B cell (primary cell): ENCODE measurements at regions not wholly inside any gene's neighbourhood (a gene's known extent, or its start where the extent isn't known, plus 50 kb on each side); places are given as distances from the start of the nearest gene placed in this dataset.

ENCODE experiments used
- ATAC-seq: fragments of 200-7000 bp; cut with Tn5 transposase; one replicate; pipeline ENCODE4 v1.10.0; 2021; ENCODE audit warnings: low read depth, mild to moderate bottlenecking, moderate number of reproducible peaks, moderate library complexity
- CTCF ChIA-PET: fragments of 350-600 bp; sonication (Branson Sonifier 250); formaldehyde crosslinking; loops from one replicate; lab custom pipeline; 2021; ENCODE audit warnings: antibody characterized with exemption, inconsistent platforms; lab: Charles Lee
- POLR2A ChIA-PET: fragments of 350-600 bp; sonication (Branson Sonifier 250); formaldehyde crosslinking; loops from one replicate; lab custom pipeline; 2021; ENCODE audit warnings: antibody characterized with exemption; lab: Charles Lee
- DNase-seq: peaks from one replicate; pipeline ENCODE4 v3.0.0; 2013
- H2AFZ ChIP-seq: 2 replicates; pipeline ENCODE4 v1.6.1; 2012; ENCODE audit warnings: mild to moderate bottlenecking, low read depth, low read length; ENCODE audit not compliant: insufficient read depth, poor library complexity, severe bottlenecking
- H3K27ac ChIP-seq, 2 donors: 1 replicate in 1 of 2; 2 replicates in 1 of 2; pipeline ENCODE4 v1.5.1; 2012 to 2013; ENCODE audit warnings: low read length in 2 of 2, mild to moderate bottlenecking in 2 of 2, moderate library complexity in 1 of 2
- H3K27me3 ChIP-seq, 4 experiments: fragments of 200-600 bp in 1 of 4; sonication (generic) in 1 of 4; replicated peaks in 1 of 4; 1 replicate in 2 of 4; 2 replicates in 2 of 4; pipeline versions ENCODE4 v1.6.1 to v1.7.0; 2013 to 2016; ENCODE audit warnings: low read length in 3 of 4, mild to moderate bottlenecking in 2 of 4, mixed read lengths in 1 of 4, moderate library complexity in 1 of 4; ENCODE audit not compliant: insufficient read depth in 4 of 4, control insufficient read depth in 3 of 4; ENCODE audit errors: control extremely low read depth in 1 of 4
- H3K36me3 ChIP-seq, 2 experiments: replicated peaks in 1 of 2; 1 replicate in 1 of 2; 2 replicates in 1 of 2; pipeline versions ENCODE4 v1.6.1 to v1.7.1; 2013; ENCODE audit warnings: low read length in 1 of 2; ENCODE audit not compliant: insufficient read depth in 2 of 2, control insufficient read depth in 1 of 2; ENCODE audit errors: control extremely low read depth in 1 of 2, extremely low read depth in 1 of 2
- H3K4me1 ChIP-seq, 2 donors: fragments of 200-600 bp in 1 of 2; sonication (generic) in 1 of 2; 1 replicate in 1 of 2; 2 replicates in 1 of 2; pipeline versions ENCODE4 v1.5.1 to v1.6.1; 2013 to 2017; ENCODE audit warnings: low read length in 2 of 2; ENCODE audit not compliant: control insufficient read depth in 2 of 2, insufficient read depth in 2 of 2
- H3K4me2 ChIP-seq: replicated peaks from 2 replicates; pipeline ENCODE3; 2012; ENCODE audit warnings: mild to moderate bottlenecking, low read depth, low read length; ENCODE audit not compliant: poor library complexity, severe bottlenecking
- H3K4me3 ChIP-seq, 5 experiments: fragments of 200-600 bp in 1 of 5; sonication (generic) in 1 of 5; 1 replicate in 3 of 5; 2 replicates in 2 of 5; pipeline versions ENCODE4 v1.5.1 to v1.7.0; 2011 to 2016; ENCODE audit warnings: low read length in 4 of 5, mild to moderate bottlenecking in 4 of 5, low read depth in 2 of 5, control low read depth in 1 of 5, moderate library complexity in 1 of 5; ENCODE audit not compliant: insufficient read depth in 1 of 5; ENCODE audit errors: control extremely low read depth in 1 of 5, extremely low read depth in 1 of 5
- H3K79me2 ChIP-seq: fragments of 200-600 bp; sonication (generic); one replicate; pipeline ENCODE4 v1.6.0; 2016; ENCODE audit warnings: low read length; ENCODE audit not compliant: control insufficient read depth, insufficient read depth
- H3K9ac ChIP-seq: fragments of 200-600 bp; sonication (generic); 2 replicates; pipeline ENCODE4 v1.6.1; 2017; ENCODE audit warnings: mild to moderate bottlenecking, low read length, moderate library complexity
- H3K9me3 ChIP-seq, 3 donors: one replicate each; pipeline versions ENCODE4 v1.6.1 to v1.7.1; 2013; ENCODE audit warnings: low read length in 2 of 3; ENCODE audit not compliant: control insufficient read depth in 2 of 3, insufficient read depth in 1 of 3; ENCODE audit errors: control extremely low read depth in 1 of 3
- H4K20me1 ChIP-seq: 2 replicates; pipeline ENCODE4 v1.6.0; 2012; ENCODE audit warnings: mild to moderate bottlenecking, low read length; ENCODE audit not compliant: insufficient read depth, control insufficient read depth, poor library complexity, severe bottlenecking
- H3K27ac Mint-ChIP-seq: one replicate; pipeline ENCODE4 v1.8.0; 2021; ENCODE audit warnings: mixed read lengths
- H3K27me3 Mint-ChIP-seq: one replicate; pipeline ENCODE4 v1.8.0; 2021; ENCODE audit warnings: mixed read lengths
- H3K4me1 Mint-ChIP-seq: one replicate; pipeline ENCODE4 v1.8.0; 2021; ENCODE audit warnings: mixed read lengths
- H3K4me3 Mint-ChIP-seq: one replicate; pipeline ENCODE4 v1.8.0; 2021; ENCODE audit warnings: mixed read lengths
- H3K9me3 Mint-ChIP-seq: one replicate; pipeline ENCODE4 v1.8.0; 2022; ENCODE audit warnings: mixed read lengths; ENCODE audit not compliant: insufficient read depth
- EZH2 ChIP-seq: IDR thresholded peaks from 2 replicates; pipeline ENCODE4 v1.6.1; 2012; ENCODE audit warnings: borderline replicate concordance, low read depth, mild to moderate bottlenecking, moderate library complexity, low read length; ENCODE audit not compliant: insufficient read depth, poor library complexity, severe bottlenecking
- WGBS: methylation state at CpG from one replicate; pipeline ENCODE4 v1.1.5; 2013; ENCODE audit warnings: missing lambda C conversion rate; ENCODE audit not compliant: insufficient coverage; 5-methylcytosine and 5-hydroxymethylcytosine counted together
- intact Hi-C: fragments of 100-400 bp; cut with micrococcal nuclease; formaldehyde crosslinking; loops from one replicate; pipeline ENCODE4 v1.10.0; 2022
- TF ChIP-seq, protein P1 (sequence below): fragments of 200-600 bp; IDR thresholded peaks from one replicate; pipeline ENCODE4 v1.8.0; 2022; ENCODE audit warnings: antibody characterized with exemption, mild to moderate bottlenecking

DNA sequence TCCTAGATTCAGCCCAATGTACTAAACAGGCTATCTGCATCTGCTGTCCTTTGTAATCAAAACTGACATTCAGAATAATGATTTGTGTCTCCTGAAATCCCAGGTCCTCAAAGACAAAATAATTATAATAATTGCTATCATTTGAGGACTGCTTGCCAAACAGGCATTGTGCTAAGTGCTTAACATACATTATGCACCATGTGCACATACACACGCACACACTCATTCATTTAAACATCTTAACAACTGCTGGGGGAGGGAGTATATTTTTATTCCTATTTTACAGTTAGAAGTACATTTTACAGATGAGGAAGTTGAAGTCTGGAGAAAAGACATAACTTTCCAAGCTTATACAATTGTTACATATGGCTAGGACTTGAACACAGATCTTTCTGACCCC, 308.0 kb upstream of the ZC3H12C start:
- ChIA-PET CTCF (no interaction called here), POLR2A (no interaction called here)
- Histone ChIP-seq H3K27ac (no peak overlapping the region), H4K20me1 (no peaks in the 10 kb centered on the region), H2AFZ (no peak overlapping the region), H3K9ac (no peak overlapping the region), H3K4me2 (no peak overlapping the region), H3K27me3 (no peaks in the 10 kb centered on the region), H3K4me1 (no peaks in the 10 kb centered on the region), H3K9me3 (no peaks in the 10 kb centered on the region), H3K79me2 (no peaks in the 10 kb centered on the region), H3K36me3 (no peaks in the 10 kb centered on the region), H3K4me3 (no peak overlapping the region)
- ATAC-seq (no peak), DNase-seq (no peak)
- Mint-ChIP-seq H3K27ac (no peak overlapping the region), H3K4me1 (no peaks in the 10 kb centered on the region), H3K27me3 (no peaks in the 10 kb centered on the region), H3K4me3 (no peak overlapping the region), H3K9me3 (no peaks in the 10 kb centered on the region)
- intact Hi-C loops = no loop called here
- no peak for TF ChIP-seq EZH2
- TF ChIP-seq, protein P1, sequence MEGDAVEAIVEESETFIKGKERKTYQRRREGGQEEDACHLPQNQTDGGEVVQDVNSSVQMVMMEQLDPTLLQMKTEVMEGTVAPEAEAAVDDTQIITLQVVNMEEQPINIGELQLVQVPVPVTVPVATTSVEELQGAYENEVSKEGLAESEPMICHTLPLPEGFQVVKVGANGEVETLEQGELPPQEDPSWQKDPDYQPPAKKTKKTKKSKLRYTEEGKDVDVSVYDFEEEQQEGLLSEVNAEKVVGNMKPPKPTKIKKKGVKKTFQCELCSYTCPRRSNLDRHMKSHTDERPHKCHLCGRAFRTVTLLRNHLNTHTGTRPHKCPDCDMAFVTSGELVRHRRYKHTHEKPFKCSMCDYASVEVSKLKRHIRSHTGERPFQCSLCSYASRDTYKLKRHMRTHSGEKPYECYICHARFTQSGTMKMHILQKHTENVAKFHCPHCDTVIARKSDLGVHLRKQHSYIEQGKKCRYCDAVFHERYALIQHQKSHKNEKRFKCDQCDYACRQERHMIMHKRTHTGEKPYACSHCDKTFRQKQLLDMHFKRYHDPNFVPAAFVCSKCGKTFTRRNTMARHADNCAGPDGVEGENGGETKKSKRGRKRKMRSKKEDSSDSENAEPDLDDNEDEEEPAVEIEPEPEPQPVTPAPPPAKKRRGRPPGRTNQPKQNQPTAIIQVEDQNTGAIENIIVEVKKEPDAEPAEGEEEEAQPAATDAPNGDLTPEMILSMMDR = no peak
- no CpG with 5 or more reads among the region's 1 CpG for WGBS

DNA sequence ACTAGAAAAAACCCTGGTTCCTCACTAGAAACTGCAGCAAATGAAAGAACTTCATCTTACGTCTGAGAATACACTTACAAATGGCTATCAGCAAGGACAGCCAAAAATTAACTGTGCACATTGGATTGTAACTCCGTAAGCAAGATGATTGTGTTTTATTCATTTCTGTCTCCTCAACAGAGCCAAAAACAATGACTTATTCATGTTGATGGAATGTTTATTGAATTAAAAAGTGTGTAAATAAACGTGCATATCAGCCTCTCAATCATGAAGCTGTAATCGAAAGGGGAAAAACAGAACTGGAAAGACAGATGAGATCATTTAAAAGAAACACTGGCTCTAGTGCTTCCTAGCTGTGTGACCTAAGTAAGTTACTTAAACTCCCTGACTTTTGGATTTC, 307.5 kb upstream of the ZC3H12C start:
- intact Hi-C loops = no loop called here
- WGBS = 67% methylated on average over 3 of the region's 4 CpGs
- no peak overlapping the region for H3K4me2 ChIP-seq

More for the DNA sequence above, 307.5 kb upstream of the ZC3H12C start:
- H3K27me3 Mint-ChIP-seq = no peaks in the 10 kb centered on the region
- H3K4me1 Mint-ChIP-seq = no peaks in the 10 kb centered on the region
- CTCF ChIA-PET = no interaction called here
- H3K9me3 Mint-ChIP-seq = no peaks in the 10 kb centered on the region
- POLR2A ChIA-PET = no interaction called here
- no peaks in the 10 kb centered on the region for H3K4me1 ChIP-seq
- H3K27me3 ChIP-seq = no peaks in the 10 kb centered on the region
- no peak overlapping the region for H3K27ac Mint-ChIP-seq
- H3K79me2 ChIP-seq = no peaks in the 10 kb centered on the region
- TF ChIP-seq EZH2 = no peak
- TF ChIP-seq, protein P1 = no peak
- H2AFZ ChIP-seq = no peak overlapping the region
- no peaks in the 10 kb centered on the region for H3K9me3 ChIP-seq
- H3K4me3 ChIP-seq = no peak overlapping the region
- no peaks in the 10 kb centered on the region for H3K36me3 ChIP-seq
- ATAC-seq = no peak
- no peak overlapping the region for H3K4me3 Mint-ChIP-seq
- DNase-seq = no peak
- H3K27ac ChIP-seq = no peak overlapping the region
- H3K9ac ChIP-seq = no peak overlapping the region
- no peaks in the 10 kb centered on the region for H4K20me1 ChIP-seq
